ENCODE measurements at regions not wholly inside any gene's neighbourhood (a gene's known extent, or its start where the extent isn't known, plus 50 kb on each side); places are given as distances from the start of the nearest gene placed in this dataset.
"Not testable (repeated sequence)": the region's sequence is repeated elsewhere in the genome, so short reads cannot be mapped to it uniquely, and the experiment has no call there.

- TF ChIP-seq CTCF (IDR thresholded peaks at IDR 0.05; ENCODE audit: insufficient read depth, low read depth, low read length) = no peak
- no peak overlapping the region for H3K4me3 ChIP-seq (ENCODE audit: low read depth, low read length)
These were observed 1116.9 kb upstream of the TMEM132C start for GRCh38 chr12:127150028-127150427.

GRCh38 chr12:127150479-127150878, 1116.5 kb upstream of the TMEM132C start:
- no peak overlapping the region for H3K4me3 ChIP-seq (ENCODE audit: low read depth, low read length)
- no peak for DNase-seq (ENCODE audit: low read depth)
- TF ChIP-seq CTCF (IDR thresholded peaks at IDR 0.05; ENCODE audit: insufficient read depth, low read depth, low read length) = no peak

More at GRCh38 chr12:127150028-127150427, 1116.9 kb upstream of the TMEM132C start:
- DNase-seq (ENCODE audit: low read depth) = no peak

GRCh38 chr12:127150956-127151355, 1116.0 kb upstream of the TMEM132C start:
- no peak for DNase-seq (ENCODE audit: low read depth)
- H3K4me3 ChIP-seq (ENCODE audit: low read depth, low read length) = no peak overlapping the region
- no peak for TF ChIP-seq CTCF (IDR thresholded peaks at IDR 0.05; ENCODE audit: insufficient read depth, low read depth, low read length)

- no peak for TF ChIP-seq CTCF (IDR thresholded peaks at IDR 0.05; ENCODE audit: insufficient read depth, low read depth, low read length)
- H3K4me3 ChIP-seq (ENCODE audit: low read depth, low read length) = no peak overlapping the region
- no peak for DNase-seq (ENCODE audit: low read depth)
These were observed 1113.0 kb upstream of the TMEM132C start for GRCh38 chr12:127153996-127154395.

GRCh38 chr12:127154830-127155229, 1112.1 kb upstream of the TMEM132C start:
- H3K4me3 ChIP-seq (ENCODE audit: low read depth, low read length); DNase-seq (ENCODE audit: low read depth): not testable (repeated sequence)

GRCh38 chr12:127155935-127156619, 1110.9 kb upstream of the TMEM132C start:
- not testable (repeated sequence) for H3K4me3 ChIP-seq (ENCODE audit: low read depth, low read length); DNase-seq (ENCODE audit: low read depth)

GRCh38 chr12:127157501-127158366, 1109.2 kb upstream of the TMEM132C start:
- not testable (repeated sequence) for H3K4me3 ChIP-seq (ENCODE audit: low read depth, low read length); DNase-seq (ENCODE audit: low read depth)

- no peak for DNase-seq (ENCODE audit: low read depth)
- no peak overlapping the region for H3K4me3 ChIP-seq (ENCODE audit: low read depth, low read length)
- no peak for TF ChIP-seq CTCF (IDR thresholded peaks at IDR 0.05; ENCODE audit: insufficient read depth, low read depth, low read length)
These were observed 1108.4 kb upstream of the TMEM132C start for GRCh38 chr12:127158385-127159061.
